ENCODE measurements at regions not wholly inside any gene's neighbourhood (a gene's known extent, or its start where the extent isn't known, plus 50 kb on each side); places are given as distances from the start of the nearest gene placed in this dataset.

DNA sequence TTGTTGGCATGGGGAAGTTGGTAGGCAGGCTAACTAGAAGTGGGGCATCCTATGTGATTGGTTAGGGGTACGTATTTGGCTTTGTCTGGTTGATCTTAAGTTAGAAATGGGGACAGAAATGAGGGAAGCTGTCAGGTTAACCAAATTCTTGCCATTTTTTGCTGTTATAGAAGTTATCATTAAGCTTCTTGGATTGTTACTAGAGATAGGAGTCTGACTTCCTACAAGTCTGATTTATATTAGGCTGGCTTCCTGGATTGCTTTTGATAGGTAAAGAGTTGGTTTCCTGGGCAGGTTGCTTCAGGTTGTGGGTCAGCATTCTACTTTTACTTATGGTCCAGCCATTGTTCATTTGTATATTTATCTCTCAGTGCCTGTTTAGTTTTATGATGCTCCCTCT, 216.9 kb downstream of the TLE4 start:
- DNase-seq (ENCODE audit: low read depth) = no peak

- DNase-seq (ENCODE audit: low read depth) = no peak
Measured at GRCh38 chr9:79781263-79781662, 209.5 kb downstream of the TLE4 start.

DNA sequence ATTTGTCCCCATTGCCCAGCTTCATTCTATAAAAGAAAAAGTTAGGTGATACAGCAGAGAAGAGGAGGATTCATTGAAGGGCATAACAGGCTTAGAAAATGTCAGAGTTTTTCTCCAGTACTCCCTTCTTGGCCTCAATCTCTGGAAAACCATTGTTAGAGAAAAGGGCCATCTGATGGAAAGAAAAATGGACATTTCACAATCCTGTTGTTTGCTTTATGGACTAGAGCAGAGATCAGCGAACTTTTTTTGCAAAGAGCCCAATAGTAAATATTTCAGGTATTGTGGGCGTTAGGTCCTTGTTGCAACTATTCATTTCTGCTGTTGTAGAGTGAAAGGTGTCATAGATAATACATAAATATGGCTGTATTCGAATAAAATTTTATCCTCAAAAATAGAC, 208.8 kb downstream of the TLE4 start:
- no peak for DNase-seq (ENCODE audit: low read depth)

DNA sequence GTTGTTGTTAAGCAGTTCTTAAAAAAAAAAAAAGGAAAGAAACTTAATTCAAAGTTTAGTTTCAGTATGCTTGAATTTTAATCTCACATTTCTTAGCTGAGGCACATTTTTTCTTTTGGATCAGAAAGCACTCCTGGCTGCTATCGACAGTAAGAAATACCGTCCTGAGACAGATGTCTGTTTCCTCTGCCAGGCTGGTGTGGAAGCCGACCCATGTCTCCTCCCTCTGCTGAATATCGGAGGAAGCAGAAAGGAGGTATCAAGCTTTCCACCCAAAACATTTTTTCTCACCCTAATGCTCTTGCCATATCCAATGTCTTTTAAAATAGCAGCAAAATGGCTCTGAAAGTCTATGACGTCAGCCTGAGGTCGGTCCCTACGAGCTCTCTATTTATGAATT, 208.1 kb downstream of the TLE4 start:
- no peak for DNase-seq (ENCODE audit: low read depth)

GRCh38 chr9:79778581-79778980, 206.8 kb downstream of the TLE4 start:
- no peak for DNase-seq (ENCODE audit: low read depth)

DNA sequence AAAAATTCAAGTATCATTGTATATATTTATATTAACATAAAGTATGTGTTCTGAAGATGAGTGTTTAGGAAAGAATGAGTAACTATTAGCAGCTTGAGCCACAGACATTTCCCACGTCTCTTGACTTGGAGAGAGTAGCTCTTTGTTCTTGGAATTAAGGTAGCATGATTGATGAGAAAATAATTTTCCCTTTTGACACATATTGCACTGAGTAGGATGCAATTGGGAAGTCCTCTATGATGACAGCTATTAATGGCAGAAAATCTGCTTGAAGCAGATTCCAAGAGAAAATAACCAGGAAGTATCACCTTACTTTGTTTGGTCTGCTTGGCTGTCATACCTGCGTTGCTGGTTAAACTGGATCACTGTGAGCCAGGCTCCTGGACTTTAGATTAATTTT, 204.8 kb downstream of the TLE4 start:
- DNase-seq (ENCODE audit: low read depth) = no peak

Data from stimulated activated CD8-positive, alpha-beta memory T cell treated with anti-CD3 and anti-CD28 coated beads, Interleukin-12 subunit alpha, Interleukin-12 subunit beta, amount 100 ng/mL, for 4 hours (primary cell).